Prostate gland (tissue), 2 donors: ENCODE measurements at regions not wholly inside any gene's neighbourhood (a gene's known extent, or its start where the extent isn't known, plus 50 kb on each side); places are given as distances from the start of the nearest gene placed in this dataset.

Source experiments
- POLR2A ChIP-seq: fragments of 450-650 bp; IDR thresholded peaks from one replicate; pipeline ENCODE4 v1.6.1; 2016; ENCODE audit warnings: antibody characterized with exemption, mild to moderate bottlenecking
- POLR2AphosphoS5 ChIP-seq: sonication (generic); formaldehyde crosslinking; IDR thresholded peaks from one replicate; pipeline ENCODE4 v1.6.1; 2017; ENCODE audit warnings: antibody characterized with exemption
- TF ChIP-seq, protein P1 (sequence below), 4 experiments: fragments of 200-600 bp in 2 of 4; fragments of 450-650 bp in 2 of 4; sonication (generic) in 2 of 4; IDR thresholded peaks; 1 replicate in 3 of 4; 2 replicates in 1 of 4; pipeline ENCODE4 v1.5.1; 2016 to 2019; ENCODE audit warnings: antibody characterized with exemption in 4 of 4, mild to moderate bottlenecking in 2 of 4, moderate library complexity in 2 of 4

GRCh38 chr5:63118221-63118620 is 539.6 kb downstream of the LRRC70 start:
- TF ChIP-seq, protein P1, sequence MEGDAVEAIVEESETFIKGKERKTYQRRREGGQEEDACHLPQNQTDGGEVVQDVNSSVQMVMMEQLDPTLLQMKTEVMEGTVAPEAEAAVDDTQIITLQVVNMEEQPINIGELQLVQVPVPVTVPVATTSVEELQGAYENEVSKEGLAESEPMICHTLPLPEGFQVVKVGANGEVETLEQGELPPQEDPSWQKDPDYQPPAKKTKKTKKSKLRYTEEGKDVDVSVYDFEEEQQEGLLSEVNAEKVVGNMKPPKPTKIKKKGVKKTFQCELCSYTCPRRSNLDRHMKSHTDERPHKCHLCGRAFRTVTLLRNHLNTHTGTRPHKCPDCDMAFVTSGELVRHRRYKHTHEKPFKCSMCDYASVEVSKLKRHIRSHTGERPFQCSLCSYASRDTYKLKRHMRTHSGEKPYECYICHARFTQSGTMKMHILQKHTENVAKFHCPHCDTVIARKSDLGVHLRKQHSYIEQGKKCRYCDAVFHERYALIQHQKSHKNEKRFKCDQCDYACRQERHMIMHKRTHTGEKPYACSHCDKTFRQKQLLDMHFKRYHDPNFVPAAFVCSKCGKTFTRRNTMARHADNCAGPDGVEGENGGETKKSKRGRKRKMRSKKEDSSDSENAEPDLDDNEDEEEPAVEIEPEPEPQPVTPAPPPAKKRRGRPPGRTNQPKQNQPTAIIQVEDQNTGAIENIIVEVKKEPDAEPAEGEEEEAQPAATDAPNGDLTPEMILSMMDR (IDR thresholded peaks at IDR 0.05): no peak
- no peak for TF ChIP-seq POLR2A
- TF ChIP-seq POLR2AphosphoS5: no peak
